NCI-H226 (cell line): ENCODE measurements at regions not wholly inside any gene's neighbourhood (a gene's known extent, or its start where the extent isn't known, plus 50 kb on each side); places are given as distances from the start of the nearest gene placed in this dataset.
"Not testable (repeated sequence)": the region's sequence is repeated elsewhere in the genome, so short reads cannot be mapped to it uniquely, and the experiment has no call there.

Experiments
- DNase-seq: peaks from one replicate; pipeline ENCODE4 v3.0.0-alpha.2; 2015

DNA sequence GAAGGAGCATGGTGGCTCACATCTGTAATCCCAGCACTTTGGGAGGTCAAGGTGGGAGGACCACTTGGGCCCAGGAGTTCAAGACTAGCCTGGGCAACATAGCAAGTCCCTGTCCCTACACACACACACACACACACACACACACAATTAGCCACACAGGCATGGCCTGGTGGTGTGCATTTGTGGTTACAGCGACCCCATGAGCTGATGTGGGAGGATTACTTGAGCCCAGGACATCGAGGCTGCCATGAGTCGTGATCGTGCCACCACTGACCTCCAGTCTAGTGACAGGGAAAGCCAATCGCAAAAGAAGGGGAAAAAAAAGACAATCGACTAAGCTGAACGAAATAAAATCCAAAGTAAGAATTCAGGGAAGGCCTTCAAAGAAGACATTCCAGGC is 67.9 kb downstream of the TBX3 start:
- DNase-seq = no peak

DNA sequence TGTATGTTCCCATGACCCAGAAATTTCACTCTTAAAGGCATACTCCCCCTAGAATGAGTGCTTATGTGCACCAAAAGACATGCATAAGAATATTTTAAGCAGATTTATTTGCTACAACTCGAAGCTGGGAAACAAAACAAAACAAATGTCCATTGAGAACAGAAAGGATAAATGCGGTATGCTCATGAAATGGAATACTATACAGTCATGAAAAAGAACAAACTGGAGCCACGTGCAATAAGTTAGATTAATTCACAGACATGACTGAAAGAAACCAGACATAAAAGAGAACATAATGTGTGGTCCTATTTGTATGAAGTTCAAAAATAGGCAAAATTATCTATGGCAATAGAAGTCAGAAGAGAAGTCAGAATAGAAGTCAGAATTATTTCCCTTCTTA is 69.9 kb downstream of the TBX3 start:
- no peak for DNase-seq

DNA sequence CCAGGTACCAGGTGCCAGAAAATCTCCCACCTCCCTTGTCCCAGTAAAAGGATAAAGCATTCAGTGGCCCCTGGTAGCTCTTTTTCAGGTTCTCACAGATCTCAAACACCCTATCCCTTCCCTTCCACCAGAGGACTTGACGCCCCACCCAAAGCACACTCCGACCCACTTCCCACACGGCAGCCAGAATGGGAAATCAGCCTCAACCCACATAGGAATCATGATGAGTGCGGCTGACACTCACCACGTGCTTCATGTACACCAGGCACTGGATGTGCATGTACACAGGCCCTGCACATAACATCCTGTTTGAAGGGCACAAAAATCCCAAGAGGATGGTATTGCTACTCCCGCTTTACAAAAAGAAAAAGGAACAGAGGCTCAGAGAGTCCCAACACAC is 71.9 kb downstream of the TBX3 start:
- no peak for DNase-seq

DNA sequence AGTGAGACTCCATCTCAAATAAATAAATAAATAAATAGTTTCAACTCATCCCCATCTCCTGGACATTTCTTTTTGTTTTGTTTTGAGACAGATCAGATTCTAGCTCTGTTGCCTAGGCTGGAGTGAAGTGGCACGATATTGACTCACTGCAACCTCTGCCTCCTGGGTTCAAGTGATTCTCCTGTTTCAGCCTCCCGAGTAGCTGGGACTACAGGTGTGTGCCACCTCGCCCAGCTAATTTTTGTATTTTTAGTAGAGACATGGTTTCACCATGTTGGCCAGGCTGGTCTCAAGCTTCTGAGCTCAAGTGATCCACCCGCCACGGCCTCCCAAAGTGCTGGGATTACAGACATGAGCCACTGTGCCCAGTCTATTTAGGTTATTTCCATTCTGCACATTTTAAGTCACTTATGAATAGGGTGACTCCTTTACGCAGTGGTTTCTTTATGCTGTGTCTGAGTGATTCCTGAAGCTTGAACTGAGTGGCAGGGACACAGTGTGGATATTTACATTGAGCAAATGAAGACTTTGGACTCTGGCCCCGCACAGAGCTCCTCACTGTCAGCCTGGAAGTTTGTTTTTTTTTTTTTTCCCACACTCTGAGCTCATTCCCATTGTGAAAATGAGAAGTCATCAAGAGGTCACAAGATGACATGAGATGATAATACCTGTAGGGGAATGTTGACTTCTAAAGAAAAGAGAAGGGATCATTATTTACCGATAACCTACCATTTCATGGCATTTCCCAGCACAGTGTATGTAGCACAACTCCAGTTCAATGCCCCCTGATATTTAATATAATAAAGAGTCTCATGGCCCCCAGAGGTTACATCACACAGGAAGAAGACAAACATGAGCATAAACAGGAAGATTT is 72.6 kb downstream of the TBX3 start:
- DNase-seq = no peak

DNA sequence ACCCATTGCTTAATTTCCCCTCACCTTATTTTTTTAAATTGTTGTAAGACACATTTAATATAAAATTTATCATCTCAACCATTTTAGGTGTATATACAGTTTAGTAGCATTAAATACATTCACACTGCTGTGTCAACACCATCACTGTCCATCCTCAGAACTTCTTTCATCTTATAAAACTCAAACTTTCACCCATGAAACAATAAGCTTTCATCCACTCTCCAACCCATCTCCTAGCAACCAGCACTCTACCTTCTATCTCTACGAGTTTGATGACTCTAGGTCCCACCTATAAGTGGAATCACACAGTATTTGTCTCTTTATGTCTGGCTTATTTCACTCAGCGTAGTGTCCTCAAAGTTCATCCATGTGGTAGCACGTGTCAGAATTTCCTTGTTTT is 75.5 kb downstream of the TBX3 start:
- no peak for DNase-seq

DNA sequence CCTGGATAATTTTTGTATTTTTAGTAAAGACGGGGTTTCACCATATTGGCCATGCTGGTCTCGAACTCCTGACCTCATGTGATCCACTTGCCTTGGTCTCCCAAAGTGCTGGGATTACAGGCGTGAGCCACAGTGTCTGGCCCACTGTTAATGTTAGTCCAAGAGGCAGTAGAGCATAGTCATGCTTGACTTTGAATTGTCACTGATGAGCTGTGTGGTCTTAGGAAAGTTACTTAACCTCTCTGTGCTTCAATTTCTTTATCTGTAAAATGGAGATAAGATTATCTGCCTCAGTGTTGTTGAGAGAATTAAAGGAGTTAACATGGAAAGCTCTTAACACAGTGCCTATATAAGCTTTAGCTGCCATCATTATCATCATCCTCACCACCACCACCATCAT is 78.1 kb downstream of the TBX3 start:
- DNase-seq = no peak

DNA sequence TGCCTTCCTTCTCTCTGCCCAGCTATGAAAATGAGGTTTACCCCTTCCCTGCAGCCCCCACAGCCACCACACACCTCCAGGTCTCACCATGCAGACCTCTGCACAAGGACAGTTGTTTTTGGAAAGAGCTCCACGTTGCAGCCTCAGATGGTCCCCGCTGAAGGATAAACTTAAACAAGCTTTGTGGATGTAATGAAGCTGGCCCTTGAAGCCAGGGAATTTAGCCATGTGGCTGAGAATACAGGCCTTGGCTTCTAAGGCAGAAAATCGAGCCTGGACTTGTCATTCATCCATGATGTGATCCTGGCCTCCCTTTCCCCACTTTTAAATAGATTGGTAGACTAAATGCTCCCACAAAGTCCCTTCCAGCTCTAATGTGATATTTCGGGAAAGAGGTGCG is 79.4 kb downstream of the TBX3 start:
- no peak for DNase-seq

DNA sequence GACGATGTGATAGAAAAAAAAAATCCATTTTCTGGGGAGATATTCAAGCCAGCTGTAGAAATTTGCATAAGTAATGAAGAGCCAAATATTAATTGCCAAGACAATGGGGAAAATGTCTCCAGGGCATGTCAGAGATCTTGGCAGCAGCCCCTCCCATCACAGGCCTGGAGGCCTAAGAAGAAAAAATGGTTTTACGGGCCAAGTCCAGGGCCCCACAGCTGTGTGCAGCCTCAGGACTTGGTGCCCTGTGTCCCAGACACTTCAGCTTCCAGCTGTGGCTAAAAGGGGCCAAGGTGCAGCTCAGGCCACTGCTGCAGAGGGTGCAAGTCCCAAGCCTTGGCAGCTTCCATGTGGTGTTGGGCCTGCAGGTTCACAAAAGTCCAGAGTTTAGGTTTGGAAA is 83.4 kb downstream of the TBX3 start:
- not testable (repeated sequence) for DNase-seq

DNA sequence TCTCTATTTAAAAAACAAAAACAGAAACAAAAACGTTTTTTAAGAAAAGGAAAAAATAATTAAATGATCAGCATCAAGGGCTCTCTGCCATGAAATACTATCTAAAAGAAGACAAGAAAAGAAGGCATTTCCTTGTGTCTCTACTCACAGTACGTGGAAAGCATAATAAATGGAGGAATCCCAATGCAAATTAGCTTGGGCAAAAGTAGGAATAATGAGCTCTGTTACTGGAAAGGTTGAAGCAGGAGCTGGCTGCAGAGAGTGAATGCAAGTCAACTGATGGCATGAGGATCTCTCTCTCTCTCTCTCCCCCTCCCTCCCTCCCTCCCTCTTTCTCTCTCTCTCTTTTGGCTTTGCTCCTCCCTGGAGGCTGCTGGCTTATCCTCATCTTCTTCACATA is 85.9 kb downstream of the TBX3 start:
- DNase-seq = no peak

DNA sequence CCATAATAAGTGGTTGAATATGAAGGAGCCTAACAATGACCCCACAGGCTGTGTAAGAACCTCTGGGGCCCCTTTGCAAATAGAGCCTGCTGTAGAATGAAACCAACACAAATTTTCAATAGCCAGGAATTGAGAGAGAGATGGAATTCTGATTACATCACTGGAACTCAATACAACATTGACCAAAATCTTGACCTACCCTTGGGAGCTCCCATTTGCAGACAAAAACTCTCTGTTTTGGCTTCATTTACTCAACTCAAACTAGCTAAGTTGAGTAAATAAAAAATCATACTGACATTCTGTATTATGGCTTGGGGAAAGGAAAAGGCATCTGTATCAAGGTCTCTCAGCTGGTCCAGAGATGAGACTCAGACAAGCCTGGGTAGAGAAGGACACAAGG is 91.0 kb downstream of the TBX3 start:
- no peak for DNase-seq

DNA sequence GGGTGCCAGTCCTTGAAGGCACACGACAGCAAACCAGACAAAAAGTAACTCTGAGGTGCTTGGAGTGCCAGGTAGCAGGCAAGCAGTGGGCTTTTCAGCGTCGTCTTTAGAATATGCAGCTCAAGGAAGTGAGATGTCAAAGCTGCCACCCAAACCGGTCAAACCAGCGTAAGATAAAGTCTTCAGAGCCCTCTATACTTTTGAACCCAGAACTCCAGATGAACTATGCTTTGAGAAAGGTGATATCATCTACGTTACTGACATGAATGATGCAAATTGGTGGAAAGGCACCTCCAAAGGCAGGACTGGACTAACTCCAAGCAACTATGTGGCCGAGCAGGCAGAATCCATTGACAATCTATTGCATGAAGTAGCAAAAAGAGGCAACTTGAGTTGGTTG is 95.9 kb downstream of the TBX3 start:
- no peak for DNase-seq

DNA sequence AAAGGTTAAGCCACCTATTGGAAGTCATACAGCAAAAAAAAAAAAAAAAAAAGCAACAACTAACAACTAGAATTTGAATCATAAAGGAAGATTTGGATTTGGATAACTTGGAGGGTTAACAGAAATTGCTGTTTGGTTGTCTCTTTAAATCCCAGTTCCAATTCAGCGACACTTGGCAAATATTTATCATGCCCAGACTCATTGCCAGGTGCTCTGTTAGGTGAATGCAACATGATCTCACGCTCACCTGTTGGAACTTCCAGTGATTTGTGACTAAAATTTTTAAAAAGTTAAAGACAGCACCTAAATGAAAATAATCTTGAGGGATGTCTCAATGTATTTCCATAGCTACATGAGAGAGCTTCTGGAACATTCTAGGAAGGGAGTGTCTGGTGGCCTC is 103.7 kb downstream of the TBX3 start:
- DNase-seq = no peak

DNA sequence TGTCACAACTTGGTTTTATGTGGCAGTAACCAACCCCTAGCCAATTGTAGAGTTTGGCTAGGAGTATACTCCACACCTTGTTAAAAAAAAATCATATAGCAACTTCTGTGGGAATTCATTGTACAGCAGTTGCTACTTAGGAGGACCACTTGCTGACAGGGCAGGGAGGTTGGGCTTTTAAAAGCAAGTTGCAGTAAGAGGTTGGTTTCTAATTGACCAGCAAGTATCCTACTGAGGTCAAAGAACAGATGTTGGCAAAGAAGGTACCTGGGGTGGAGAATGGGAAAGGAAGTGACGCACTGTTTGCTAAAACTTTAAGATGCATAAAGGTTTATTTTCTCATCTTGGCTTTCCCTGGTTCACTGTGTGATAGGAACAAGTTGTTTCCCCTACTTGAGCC is 104.6 kb downstream of the TBX3 start:
- DNase-seq = no peak

DNA sequence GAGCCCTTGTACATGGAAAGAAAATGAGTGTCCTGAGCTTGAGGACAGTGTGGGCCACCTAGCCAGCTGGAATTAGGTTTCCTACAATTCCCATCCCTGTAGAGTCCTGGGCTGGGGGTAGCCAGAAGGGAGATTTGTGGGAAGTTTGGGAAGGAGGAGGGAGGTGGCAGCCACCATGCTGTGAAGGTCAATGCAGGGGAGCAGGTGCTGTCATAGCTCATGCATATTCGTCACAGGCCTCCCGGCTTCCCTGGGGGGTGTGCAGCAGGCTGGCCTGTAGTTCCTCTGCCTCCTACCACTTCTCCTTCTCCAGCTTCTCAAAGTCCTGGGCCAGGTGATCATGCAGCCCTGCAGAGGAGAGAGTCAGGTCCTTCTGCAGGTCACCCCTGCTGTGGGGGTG is 121.3 kb downstream of the TBX3 start:
- no peak for DNase-seq

DNA sequence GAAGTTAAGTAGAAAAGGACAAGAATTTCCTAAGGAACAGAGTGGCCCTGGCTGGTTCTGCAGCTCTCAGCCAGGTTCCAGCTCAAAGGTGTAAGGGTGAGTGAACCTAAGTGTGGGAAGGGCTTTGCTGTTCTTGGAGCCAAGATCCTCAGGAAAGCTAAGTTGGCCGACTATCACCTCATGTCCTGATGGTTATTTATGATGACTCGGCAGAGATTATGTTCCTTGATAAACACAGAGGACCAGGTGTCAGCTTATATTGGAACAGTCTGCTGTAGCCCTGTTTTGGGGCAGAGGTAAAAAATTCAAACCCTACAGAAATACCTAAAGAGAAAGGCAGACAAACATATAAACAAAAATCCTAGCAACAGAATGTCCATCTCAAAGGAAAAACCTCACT is 128.5 kb downstream of the TBX3 start:
- no peak for DNase-seq

DNA sequence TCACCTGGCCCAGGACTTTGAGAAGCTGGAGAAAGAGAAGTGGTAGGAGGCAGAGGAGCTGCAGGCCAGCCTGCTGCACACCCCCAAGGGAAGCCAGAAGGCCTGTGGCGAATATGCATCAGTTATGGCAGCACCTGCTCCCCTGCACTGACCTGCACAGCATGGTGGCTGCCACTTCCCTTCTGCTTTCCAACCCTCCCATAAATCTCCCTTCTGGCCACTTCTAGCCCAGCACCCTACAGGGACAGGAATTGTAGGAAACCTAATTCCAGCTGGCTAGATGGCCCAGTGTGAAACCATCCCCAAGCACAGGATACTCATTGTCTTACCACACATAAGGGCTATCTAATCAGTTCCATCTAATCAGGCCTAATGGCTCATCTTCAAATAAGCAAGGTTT is 136.3 kb downstream of the TBX3 start:
- DNase-seq = no peak

DNA sequence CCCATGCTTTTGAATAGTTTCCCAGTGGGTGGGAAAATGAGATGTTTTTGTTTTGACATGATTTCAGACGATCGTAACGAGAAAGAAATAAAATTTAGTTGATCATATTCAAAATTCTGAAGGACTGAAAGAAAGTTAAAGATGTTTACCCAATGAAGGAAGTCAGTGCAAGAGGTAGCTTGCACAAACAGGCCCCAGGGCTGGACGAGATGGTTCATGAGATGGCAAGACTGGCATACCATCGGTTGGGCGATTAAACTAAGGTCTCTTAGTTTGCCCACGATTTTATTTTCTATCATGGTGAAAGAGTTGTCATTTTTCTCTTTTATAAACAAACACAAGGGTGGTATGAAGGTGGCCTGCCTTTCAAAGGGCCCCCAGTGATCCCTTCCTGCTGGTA is 124.5 kb upstream of the TBX5 start:
- no peak for DNase-seq

DNA sequence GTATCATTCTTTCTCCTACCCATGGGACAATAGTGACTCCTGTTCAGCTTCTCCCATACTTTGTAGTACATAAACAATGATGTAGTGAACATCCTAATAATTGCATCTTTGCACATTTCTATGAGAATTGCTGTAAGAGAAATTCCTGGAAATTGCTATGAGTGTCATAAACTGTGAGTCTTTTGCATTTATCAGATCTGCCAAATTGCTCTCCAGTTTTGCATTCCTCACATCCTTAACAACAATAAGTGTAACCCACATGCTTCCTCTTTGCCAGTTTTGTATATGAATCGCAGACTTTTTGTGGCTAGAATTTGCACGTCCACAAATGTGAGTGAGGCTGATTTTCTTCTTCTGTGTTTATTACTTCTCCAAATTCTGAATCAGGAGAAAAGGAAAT is 124.0 kb upstream of the TBX5 start:
- no peak for DNase-seq

DNA sequence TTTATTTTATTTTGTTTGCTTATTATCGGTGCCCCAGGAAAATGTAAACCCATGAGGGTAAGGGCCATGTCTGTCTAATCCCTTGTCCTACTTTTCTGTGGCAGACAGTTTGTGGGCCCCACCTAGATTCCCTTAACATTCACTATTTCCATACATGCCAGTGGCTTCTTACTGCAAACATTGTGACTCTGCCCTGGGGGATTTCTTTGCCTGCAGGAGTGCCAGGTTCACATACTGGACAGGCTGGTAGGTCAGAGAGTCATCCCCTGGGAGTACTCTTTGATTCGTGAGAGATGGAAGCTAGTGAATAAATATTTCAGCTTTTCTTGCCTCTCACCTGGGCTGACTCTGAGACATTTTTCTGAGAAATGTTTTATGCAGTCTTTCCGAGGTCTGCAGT is 122.8 kb upstream of the TBX5 start:
- DNase-seq = no peak

DNA sequence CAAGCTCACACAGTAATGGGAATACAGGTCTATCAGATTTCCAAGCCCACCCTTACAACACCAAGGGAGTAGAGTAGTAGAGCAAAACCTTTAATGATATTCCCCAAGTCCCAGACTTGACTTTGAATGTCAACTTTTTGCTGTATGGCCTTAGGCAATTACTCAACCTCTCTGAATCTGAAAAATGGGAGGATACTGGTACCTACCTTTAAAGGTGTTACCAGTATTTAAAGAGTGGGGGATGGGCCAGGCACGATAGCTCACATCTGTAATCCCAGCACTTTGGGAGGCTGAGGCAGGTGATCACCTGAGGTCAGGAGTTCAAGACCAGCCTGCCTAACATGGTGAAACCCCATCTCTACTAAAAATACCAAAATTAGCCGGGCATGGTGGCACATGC is 115.2 kb upstream of the TBX5 start:
- DNase-seq = not testable (repeated sequence)

DNA sequence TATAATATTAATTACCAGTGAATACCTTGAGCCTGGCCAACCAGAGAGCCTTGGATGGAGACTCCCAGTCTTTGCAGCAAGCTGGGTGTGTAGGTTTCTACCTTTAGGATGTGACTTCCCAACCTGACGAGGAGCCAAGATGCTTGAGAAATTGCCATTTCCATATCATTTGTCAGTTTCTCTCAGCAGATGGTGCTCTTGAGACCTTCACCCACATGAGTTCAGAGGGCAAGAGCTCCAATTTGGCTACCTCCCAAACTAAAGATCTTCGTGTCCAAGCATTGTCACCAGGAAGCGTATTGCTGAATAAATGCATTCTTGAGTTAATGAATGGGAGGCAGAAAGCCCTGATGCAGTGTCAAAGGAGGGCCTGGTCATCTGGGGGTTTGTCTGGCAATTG is 106.4 kb upstream of the TBX5 start:
- no peak for DNase-seq

DNA sequence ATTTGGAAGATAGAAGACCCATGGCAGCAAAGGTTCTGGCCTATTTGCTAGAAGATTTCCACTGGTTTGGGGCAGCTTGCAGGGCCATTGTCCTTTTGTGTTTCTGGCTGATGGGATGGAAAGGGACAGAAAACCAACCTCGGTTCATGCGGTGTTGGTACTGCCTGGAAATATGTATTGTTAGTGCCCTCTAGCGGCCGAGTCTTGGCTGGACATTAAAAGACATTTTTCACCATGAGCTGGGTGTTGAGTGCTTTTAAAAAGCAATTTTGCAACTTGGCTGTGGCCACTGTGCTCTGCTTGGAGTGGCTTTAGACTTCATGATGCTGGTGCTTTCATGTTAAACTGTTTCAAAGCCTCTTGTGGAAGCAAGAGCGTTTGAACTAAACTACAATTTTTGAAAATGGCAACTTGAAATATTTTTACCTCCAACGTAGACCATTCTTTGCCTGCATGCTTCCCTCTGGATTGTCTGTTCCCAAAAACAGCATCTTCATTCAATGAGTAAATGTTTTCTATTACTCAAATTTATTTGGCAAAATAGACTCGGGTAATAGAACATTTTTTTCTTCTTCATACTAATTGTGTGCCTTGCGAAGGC is 102.7 kb upstream of the TBX5 start:
- DNase-seq = peak; percentile 16

DNA sequence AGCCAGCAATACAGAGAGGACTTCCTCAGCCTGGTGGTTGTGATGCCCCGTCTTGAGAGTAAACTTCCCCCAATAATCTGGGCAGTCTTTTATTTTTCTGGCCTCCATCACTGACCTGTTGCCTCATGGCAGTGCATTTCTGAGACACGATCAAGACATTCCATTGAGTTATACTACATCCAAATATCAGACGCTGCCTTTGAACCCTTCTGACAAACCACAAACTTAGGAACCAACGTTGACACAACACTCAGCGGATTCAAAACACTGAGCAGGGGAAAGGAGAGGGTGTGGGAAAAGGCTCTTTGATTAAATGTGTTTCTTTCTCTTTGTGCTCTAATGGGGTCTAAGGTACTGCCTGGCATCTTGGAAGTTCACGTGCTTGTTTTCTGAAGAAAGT is 100.7 kb upstream of the TBX5 start:
- DNase-seq = no peak

DNA sequence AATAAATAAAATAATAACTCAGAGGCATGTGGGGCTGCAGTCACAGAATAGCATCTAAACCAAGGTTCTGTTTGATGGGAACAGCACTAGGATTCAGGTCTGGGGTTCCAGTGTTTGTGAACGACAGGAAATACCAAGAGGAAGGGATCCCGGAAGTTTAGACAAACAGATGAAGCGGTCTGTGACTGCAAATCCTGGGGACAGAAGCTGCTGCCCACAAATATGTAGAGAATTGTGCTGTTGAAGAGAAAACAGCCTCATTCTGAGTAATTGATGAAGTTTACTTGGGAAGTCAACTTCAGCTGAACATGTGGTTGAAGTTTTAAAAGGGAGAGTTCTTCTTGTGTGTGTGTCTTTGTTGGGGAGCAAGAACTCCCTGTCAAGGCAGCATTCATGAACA is 98.4 kb upstream of the TBX5 start:
- DNase-seq = no peak

DNA sequence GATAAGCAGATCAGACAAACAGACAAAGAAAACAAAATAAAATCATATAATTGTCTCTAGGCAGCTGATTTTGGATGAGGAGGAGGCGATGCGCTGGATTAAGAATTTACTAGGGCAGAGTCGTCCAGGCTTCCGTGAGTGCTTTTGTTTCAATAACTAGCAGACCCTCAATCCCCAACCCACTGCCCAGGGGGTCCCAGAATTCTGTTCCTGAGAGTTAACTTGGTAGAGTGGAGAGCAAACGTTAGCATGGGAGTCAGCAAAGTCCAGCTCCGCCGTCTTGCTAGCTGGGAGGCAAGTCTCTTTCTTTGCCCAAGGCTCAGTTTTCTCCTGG is 95.5 kb upstream of the TBX5 start:
- DNase-seq = no peak
